ENCODE measurements at regions not wholly inside any gene's neighbourhood (a gene's known extent, or its start where the extent isn't known, plus 50 kb on each side); places are given as distances from the start of the nearest gene placed in this dataset.
"Not testable (repeated sequence)": the region's sequence is repeated elsewhere in the genome, so short reads cannot be mapped to it uniquely, and the experiment has no call there.

DNA sequence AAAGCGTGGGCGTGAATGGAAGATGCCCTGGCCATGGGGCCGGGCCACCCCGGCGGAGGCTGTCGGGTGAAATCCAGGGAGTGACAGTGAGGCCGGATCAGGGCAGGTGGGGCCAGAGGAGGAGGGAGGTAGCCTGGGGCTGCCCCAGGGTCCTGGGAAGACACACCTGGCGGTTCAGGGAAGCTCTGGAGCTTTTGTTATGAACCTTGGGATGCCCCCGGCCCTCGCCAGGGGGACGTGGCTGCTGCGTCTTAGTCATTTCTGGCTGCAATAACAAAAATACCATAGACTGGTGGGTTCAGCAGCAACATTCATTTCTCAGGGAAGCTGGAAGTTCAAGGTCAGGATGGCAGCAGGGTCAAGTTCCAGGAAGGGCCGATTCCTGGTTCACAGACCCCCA, 66.3 kb downstream of the TMEM121 start:
- not testable (repeated sequence) for TF ChIP-seq CTCF (IDR thresholded peaks at IDR 0.05; ENCODE audit: insufficient read depth, low read length); GABPA (IDR thresholded peaks at IDR 0.05; ENCODE audit: low read depth)
- TF ChIP-seq, protein P1, sequence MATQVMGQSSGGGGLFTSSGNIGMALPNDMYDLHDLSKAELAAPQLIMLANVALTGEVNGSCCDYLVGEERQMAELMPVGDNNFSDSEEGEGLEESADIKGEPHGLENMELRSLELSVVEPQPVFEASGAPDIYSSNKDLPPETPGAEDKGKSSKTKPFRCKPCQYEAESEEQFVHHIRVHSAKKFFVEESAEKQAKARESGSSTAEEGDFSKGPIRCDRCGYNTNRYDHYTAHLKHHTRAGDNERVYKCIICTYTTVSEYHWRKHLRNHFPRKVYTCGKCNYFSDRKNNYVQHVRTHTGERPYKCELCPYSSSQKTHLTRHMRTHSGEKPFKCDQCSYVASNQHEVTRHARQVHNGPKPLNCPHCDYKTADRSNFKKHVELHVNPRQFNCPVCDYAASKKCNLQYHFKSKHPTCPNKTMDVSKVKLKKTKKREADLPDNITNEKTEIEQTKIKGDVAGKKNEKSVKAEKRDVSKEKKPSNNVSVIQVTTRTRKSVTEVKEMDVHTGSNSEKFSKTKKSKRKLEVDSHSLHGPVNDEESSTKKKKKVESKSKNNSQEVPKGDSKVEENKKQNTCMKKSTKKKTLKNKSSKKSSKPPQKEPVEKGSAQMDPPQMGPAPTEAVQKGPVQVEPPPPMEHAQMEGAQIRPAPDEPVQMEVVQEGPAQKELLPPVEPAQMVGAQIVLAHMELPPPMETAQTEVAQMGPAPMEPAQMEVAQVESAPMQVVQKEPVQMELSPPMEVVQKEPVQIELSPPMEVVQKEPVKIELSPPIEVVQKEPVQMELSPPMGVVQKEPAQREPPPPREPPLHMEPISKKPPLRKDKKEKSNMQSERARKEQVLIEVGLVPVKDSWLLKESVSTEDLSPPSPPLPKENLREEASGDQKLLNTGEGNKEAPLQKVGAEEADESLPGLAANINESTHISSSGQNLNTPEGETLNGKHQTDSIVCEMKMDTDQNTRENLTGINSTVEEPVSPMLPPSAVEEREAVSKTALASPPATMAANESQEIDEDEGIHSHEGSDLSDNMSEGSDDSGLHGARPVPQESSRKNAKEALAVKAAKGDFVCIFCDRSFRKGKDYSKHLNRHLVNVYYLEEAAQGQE (IDR thresholded peaks at IDR 0.05; ENCODE audit: insufficient replicate concordance, low read depth): not testable (repeated sequence)
